Large intestine (tissue), 3 donors: ENCODE measurements at regions not wholly inside any gene's neighbourhood (a gene's known extent, or its start where the extent isn't known, plus 50 kb on each side); places are given as distances from the start of the nearest gene placed in this dataset.

Source experiments
- DNase-seq, 2 donors: peaks; one replicate each; pipeline versions ENCODE4 v3.0.0 to v3.0.0-alpha.2; 2013
- H3K27ac ChIP-seq: one replicate; pipeline ENCODE4 v1.5.1; 2013; ENCODE audit warnings: low read length
- H3K27me3 ChIP-seq: 2 replicates; pipeline ENCODE4 v1.6.1; 2013; ENCODE audit warnings: low read length; ENCODE audit not compliant: control insufficient read depth, insufficient read depth
- H3K36me3 ChIP-seq: 2 replicates; pipeline ENCODE4 v1.6.1; 2013; ENCODE audit warnings: low read length; ENCODE audit not compliant: control insufficient read depth, insufficient read depth
- H3K4me1 ChIP-seq: one replicate; pipeline ENCODE4 v1.6.1; 2013; ENCODE audit warnings: low read length; ENCODE audit not compliant: control insufficient read depth, insufficient read depth
- H3K4me3 ChIP-seq: one replicate; pipeline ENCODE4 v1.5.1; 2013; ENCODE audit warnings: low read length
- H3K9me3 ChIP-seq: one replicate; pipeline ENCODE4 v1.6.1; 2013; ENCODE audit warnings: mild to moderate bottlenecking, low read depth, low read length, moderate library complexity; ENCODE audit not compliant: control insufficient read depth
- WGBS: methylation state at CpG from one replicate; pipeline ENCODE4 v1.1.5; 2013; ENCODE audit warnings: low lambda C conversion rate; ENCODE audit not compliant: insufficient coverage; 5-methylcytosine and 5-hydroxymethylcytosine counted together

DNA sequence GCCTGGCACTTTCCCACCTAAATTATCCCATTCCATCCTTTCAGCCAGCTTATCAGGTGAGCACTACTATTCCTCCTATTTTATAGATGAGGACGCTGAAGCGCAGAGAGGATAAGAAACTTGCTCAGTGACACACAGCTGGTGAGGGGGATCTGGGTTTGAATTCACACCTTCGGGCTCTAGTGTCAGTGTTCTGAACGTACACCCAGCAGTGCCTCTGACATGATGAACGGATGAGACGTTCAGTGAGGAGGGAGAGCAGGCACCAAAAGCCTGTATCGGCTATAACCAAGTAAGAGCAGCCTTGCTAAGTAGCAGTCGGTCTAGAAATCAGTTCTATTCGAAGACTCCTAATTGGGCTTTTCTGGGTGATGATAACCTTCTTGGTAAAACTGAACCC is 167.0 kb downstream of the ASB1 start:
- DNase-seq = no peak
- Histone ChIP-seq H3K27ac (no peak overlapping the region), H3K9me3 (no peaks in the 10 kb centered on the region), H3K27me3 (no peaks in the 10 kb centered on the region), H3K4me3 (no peak overlapping the region), H3K4me1 (no peaks in the 10 kb centered on the region), H3K36me3 (no peaks in the 10 kb centered on the region)
- WGBS = 100% methylated on average over 1 of the region's 9 CpGs

DNA sequence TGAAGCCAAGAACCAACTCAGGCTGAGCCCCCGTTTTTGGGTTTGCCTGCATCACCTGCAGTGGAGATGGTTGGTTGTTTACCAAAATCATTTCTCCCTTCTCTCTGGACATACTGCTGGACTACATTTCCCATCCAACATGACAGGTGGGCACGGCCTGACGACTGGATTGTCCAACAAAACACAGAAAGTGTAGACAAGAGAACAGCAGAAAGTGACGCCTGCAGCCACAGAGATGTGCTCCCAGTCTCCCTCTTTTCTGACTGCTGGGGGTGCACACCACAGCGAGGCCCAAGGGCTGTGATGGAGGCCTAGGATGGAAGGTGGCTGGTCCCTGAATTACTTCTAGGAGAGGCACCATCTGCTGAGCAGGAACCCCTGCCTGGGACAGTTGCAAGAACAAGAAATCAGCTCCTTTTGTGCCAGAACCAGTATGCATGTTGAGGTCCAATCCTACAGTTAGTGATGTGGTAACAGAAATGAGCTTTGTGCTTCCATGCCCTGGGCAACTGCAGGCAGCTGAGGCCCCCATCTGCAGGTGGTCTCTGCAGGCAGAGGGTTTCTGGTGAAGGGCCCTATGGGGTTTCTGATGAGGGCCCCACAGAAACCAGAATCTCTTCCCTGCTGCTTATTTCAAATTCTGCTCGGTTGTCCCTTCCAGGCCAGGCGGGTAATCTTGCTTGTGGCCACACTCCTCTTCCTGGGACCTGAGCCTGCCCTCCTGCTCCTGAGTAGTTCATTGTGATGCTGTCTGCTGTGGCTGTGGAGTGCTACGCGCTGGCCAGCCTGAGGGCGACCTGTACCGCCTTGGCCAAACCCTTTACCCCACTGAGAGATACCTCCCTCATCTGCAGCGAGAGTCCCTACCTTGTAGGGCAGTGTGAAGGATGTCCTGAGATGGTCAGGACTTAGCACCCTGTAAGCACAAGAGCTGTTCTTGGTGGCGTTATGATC is 168.3 kb downstream of the ASB1 start:
- Histone ChIP-seq H3K4me1 (no peaks in the 10 kb centered on the region), H3K9me3 (no peaks in the 10 kb centered on the region), H3K27ac (no peak overlapping the region), H3K36me3 (no peaks in the 10 kb centered on the region), H3K27me3 (no peaks in the 10 kb centered on the region), H3K4me3 (no peak overlapping the region)
- DNase-seq = no peak
- no CpG with 5 or more reads among the region's 13 CpGs for WGBS

DNA sequence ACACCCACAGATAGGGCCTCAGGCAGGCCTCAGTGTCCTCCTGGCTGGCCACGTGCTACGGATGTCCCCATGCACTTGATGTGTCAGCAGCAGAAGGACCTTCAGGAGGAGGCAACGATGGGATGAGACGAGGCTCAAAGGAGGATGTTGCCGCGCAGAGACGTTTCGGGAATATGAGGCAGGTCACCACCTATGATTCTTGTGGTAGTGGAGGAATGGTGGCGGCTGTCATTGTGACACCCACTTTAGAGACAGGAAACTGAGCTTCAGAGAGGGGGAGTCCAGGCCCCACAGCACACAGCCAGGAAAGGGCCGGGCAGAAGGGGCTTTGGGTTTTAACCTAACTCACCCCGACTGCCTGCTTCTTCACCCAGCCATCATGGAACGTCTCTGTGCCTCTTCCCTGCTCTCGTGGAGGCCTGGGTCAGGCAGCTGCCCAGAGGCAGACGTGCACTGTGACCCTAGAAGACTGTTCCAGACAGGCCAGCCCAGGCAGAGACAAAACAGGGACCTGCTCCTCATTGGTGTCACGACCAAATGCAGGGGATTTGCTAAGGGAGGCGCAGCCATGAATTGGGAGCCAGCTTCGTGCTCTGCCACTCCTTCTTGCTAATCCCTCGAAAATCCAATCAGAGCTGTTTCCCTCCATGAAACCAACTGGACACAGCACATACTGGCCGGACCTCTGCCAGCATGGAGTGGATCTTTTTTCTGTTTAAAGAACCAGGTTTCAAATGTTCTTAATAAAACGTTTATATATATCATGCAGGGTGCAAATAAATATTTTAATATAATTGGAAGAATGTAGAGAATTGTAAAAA is 169.2 kb downstream of the ASB1 start:
- Histone ChIP-seq H3K4me1 (no peaks in the 10 kb centered on the region), H3K27ac (no peak overlapping the region), H3K4me3 (no peak overlapping the region), H3K36me3 (no peaks in the 10 kb centered on the region), H3K9me3 (no peaks in the 10 kb centered on the region), H3K27me3 (no peaks in the 10 kb centered on the region)
- 56% methylated on average over 1 of the region's 20 CpGs for whole genome bisulfite sequencing
- DNase-seq = no peak

- Histone ChIP-seq H3K36me3 (no peaks in the 10 kb centered on the region), H3K4me1 (no peaks in the 10 kb centered on the region), H3K27ac (no peak overlapping the region), H3K27me3 (no peaks in the 10 kb centered on the region), H3K4me3 (no peak overlapping the region), H3K9me3 (no peaks in the 10 kb centered on the region)
- peak in 1 of 2 donors; percentile 13 for DNase-seq
- WGBS = 69% methylated on average over 6 of the region's 24 CpGs
Measured at GRCh38 chr2:238596571-238597551, 170.1 kb downstream of the ASB1 start.

- no CpG with 5 or more reads among the region's 11 CpGs for whole genome bisulfite sequencing
- no peaks in the 10 kb centered on the region for H3K4me1 ChIP-seq
- H3K27ac ChIP-seq = no peak overlapping the region
- no peaks in the 10 kb centered on the region for H3K27me3 ChIP-seq
- no peaks in the 10 kb centered on the region for H3K36me3 ChIP-seq
- no peaks in the 10 kb centered on the region for H3K9me3 ChIP-seq
- no peak for DNase-seq
- H3K4me3 ChIP-seq = no peak overlapping the region
Measured at GRCh38 chr2:238597638-238598528, 171.2 kb downstream of the ASB1 start.

DNA sequence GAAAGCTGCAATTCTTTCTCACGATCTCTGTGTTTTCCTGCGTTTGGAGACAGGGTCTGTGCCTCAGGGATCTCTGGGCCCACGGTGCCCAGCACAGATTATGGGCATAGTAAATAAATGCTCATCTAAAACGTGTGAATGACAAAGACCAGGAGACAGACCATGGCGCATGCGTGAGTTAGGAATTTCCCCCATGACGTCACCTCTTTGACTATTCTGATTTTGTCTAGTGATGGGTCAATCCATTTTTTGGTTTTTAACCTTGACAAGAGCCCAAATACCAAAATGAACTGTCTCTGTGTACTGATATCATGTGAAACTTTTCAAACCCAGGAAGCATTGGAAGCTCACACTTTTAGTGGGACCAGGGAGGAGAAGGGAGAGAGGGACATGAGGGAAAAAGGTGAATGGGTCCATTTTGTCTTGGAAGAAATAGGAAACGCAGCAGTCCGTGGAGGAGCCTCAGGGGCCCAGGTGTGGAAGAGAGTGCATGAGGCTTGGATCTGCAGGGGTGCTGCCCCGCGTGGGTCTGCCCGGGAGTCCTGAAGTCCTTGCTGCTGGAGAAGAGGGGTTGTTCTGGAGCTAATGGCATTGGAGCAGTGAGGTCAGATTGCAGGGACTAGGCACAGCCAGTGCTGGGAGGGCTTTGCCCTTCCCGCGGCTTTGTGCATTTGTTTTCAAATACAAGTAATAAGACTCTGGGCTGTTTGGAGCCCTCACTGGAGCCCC is 172.2 kb downstream of the ASB1 start:
- DNase-seq = no peak
- no peak overlapping the region for H3K27ac ChIP-seq
- H3K36me3 ChIP-seq = no peaks in the 10 kb centered on the region
- H3K4me3 ChIP-seq = no peak overlapping the region
- no peaks in the 10 kb centered on the region for H3K27me3 ChIP-seq
- no peaks in the 10 kb centered on the region for H3K4me1 ChIP-seq
- no peaks in the 10 kb centered on the region for H3K9me3 ChIP-seq
- whole genome bisulfite sequencing = no CpG with 5 or more reads among the region's 14 CpGs

DNA sequence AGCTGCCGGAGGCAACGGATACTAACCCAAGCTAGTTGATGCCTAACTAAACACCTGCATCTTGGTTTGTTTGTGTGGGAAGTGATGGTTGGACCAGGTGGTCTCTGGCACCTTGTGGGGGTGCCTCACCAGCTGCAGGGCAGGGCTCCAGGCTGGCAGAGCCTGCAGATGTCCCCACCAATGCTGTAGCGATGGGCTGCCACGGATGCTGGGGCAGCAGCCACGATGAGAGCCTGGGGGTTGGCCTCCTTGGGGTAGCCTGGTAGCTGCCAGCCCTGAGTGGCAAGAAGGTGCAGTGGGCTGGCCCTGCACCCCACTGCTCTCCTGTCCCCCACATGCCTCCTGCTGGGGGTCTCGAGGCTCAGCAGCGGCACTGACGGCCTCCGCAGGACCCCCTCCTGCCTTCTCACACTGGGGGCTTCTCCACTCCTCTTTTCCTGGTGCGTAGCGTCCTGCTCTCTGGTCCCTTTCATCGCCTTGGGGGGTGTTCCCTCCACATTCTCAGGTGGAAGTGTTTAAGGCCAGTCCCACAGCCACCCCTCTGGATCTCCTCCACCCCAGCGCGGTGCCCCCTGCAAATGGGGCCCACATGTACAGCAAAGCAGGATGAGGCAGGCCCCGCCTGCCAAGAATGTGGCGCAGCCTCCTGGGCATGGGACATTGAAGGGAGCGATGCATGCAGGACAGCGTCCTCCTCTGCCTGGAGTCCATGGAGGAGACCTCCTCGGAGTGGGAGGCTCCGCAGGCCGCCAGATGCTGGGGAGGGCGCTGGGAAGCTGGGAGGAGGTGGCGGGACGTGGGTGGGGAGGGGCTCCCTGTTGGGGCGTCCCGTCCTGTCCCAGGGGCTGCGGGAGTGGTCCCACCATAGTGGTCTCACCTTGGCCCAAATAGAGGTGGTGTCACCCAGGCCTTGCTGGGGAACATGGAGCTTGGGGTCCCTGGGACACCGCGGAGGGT is 173.1 kb downstream of the ASB1 start:
- H3K27ac ChIP-seq = no peak overlapping the region
- no CpG with 5 or more reads among the region's 29 CpGs for WGBS
- no peak overlapping the region for H3K4me3 ChIP-seq
- no peaks in the 10 kb centered on the region for H3K36me3 ChIP-seq
- DNase-seq = no peak
- no peaks in the 10 kb centered on the region for H3K27me3 ChIP-seq
- no peaks in the 10 kb centered on the region for H3K4me1 ChIP-seq
- H3K9me3 ChIP-seq = no peaks in the 10 kb centered on the region
